ENCODE measurements at regions not wholly inside any gene's neighbourhood (a gene's known extent, or its start where the extent isn't known, plus 50 kb on each side); places are given as distances from the start of the nearest gene placed in this dataset.

GRCh38 chr20:39277185-39277584 is 315.0 kb downstream of the DHX35 start:
- DNase-seq = no peak

- no peak for DNase-seq
Measured at GRCh38 chr20:39270837-39271604, 308.9 kb downstream of the DHX35 start.

GRCh38 chr20:39269493-39270217 is 307.5 kb downstream of the DHX35 start:
- no peak for DNase-seq

GRCh38 chr20:39268981-39269461 is 306.9 kb downstream of the DHX35 start:
- peak; percentile 89 for DNase-seq

- no peak for DNase-seq
Measured at GRCh38 chr20:39268491-39268951, 306.4 kb downstream of the DHX35 start.

GRCh38 chr20:39266989-39267388 is 304.8 kb downstream of the DHX35 start:
- no peak for DNase-seq

GRCh38 chr20:39264506-39265172 is 302.5 kb downstream of the DHX35 start:
- peak; percentile 57 for DNase-seq

- DNase-seq = no peak
Measured at GRCh38 chr20:39263076-39263475, 300.9 kb downstream of the DHX35 start.

GRCh38 chr20:39259808-39260207 is 297.7 kb downstream of the DHX35 start:
- DNase-seq = no peak

- DNase-seq = no peak
Measured at GRCh38 chr20:39259010-39259803, 297.1 kb downstream of the DHX35 start.

GRCh38 chr20:39258253-39258652 is 296.1 kb downstream of the DHX35 start:
- no peak for DNase-seq

GRCh38 chr20:39253051-39253755 is 291.1 kb downstream of the DHX35 start:
- no peak for DNase-seq

GRCh38 chr20:39252035-39252434 is 289.9 kb downstream of the DHX35 start:
- no peak for DNase-seq

- no peak for DNase-seq
Measured at GRCh38 chr20:39249798-39250197, 287.7 kb downstream of the DHX35 start.

GRCh38 chr20:39248862-39249485 is 286.8 kb downstream of the DHX35 start:
- DNase-seq = no peak

GRCh38 chr20:39248171-39248861 is 286.2 kb downstream of the DHX35 start:
- DNase-seq = peak; percentile 79

GRCh38 chr20:39246436-39246835 is 284.3 kb downstream of the DHX35 start:
- no peak for DNase-seq

GRCh38 chr20:39245685-39246311 is 283.7 kb downstream of the DHX35 start:
- no peak for DNase-seq

- DNase-seq = no peak
Measured at GRCh38 chr20:39243962-39244361, 281.8 kb downstream of the DHX35 start.

GRCh38 chr20:39242614-39243013 is 280.5 kb downstream of the DHX35 start:
- no peak for DNase-seq

All from retina (tissue), 1 donor.